PC-3 (cell line): ENCODE measurements at regions not wholly inside any gene's neighbourhood (a gene's known extent, or its start where the extent isn't known, plus 50 kb on each side); places are given as distances from the start of the nearest gene placed in this dataset.
"Not testable (repeated sequence)": the region's sequence is repeated elsewhere in the genome, so short reads cannot be mapped to it uniquely, and the experiment has no call there.

ENCODE experiments used
- EZH2 ChIP-seq: fragments of 300-600 bp; sonication (generic); IDR thresholded peaks from one replicate; pipeline ENCODE4 v1.6.1; 2017; ENCODE audit warnings: antibody characterized with exemption, mild to moderate bottlenecking, low read length; ENCODE audit not compliant: unreplicated experiment
- TF ChIP-seq, protein P1 (sequence below): fragments of 300-600 bp; sonication (generic); conservative IDR thresholded peaks from 2 replicates; pipeline ENCODE4 v1.5.1; 2017; ENCODE audit warnings: antibody characterized with exemption, low read depth, mild to moderate bottlenecking, low read length

GRCh38 chr14:19346636-19347035, 87.5 kb downstream of the POTEG start:
- TF ChIP-seq, protein P1, sequence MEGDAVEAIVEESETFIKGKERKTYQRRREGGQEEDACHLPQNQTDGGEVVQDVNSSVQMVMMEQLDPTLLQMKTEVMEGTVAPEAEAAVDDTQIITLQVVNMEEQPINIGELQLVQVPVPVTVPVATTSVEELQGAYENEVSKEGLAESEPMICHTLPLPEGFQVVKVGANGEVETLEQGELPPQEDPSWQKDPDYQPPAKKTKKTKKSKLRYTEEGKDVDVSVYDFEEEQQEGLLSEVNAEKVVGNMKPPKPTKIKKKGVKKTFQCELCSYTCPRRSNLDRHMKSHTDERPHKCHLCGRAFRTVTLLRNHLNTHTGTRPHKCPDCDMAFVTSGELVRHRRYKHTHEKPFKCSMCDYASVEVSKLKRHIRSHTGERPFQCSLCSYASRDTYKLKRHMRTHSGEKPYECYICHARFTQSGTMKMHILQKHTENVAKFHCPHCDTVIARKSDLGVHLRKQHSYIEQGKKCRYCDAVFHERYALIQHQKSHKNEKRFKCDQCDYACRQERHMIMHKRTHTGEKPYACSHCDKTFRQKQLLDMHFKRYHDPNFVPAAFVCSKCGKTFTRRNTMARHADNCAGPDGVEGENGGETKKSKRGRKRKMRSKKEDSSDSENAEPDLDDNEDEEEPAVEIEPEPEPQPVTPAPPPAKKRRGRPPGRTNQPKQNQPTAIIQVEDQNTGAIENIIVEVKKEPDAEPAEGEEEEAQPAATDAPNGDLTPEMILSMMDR: not testable (repeated sequence)
- not testable (repeated sequence) for TF ChIP-seq EZH2
